ENCODE measurements at regions not wholly inside any gene's neighbourhood (a gene's known extent, or its start where the extent isn't known, plus 50 kb on each side); places are given as distances from the start of the nearest gene placed in this dataset.

DNA sequence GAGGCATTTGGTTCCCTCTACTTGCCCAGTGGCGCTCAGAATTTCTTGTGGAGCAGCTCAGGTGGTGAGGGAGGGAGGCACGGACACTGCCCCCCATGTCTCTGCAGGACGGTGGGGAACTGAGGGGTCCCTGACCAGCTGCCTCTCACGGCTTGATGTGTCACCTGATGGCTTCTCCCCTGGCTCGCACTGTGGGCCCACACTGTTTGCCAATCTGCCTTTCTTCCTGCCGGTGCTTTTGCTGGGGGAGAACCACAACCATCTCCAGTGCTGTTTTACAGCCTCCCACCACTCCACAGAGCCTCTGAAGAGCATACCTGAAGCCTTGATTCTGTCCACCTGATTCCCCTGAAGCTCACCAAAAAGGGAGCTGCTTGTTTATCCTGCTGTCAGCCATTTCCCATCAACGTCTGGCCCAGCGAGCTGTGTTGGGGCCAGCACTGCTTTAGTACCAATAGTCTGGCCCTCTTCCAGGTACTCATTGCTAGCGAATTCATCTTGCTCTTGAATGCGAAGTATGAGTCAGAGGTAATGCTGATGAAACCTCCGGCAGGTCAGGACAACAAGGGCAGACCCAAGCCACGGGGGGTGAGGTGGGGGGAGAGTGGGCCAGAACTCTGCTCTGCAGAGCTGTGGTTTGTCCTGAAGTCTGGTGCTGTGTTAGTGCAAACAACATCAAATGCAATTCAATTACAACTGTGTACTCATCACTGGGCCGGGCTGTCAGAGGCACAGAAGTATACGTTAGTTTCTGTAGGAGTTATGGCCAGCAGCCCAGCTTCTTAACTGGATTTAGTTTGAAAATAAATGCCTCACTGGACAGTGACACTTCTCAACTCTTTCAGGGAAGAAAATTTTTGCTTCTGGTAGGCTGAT lies 208.3 kb upstream of the JADE1 start:
- intact Hi-C loops (cut with micrococcal nuclease), result loop anchor here (2.0 kb wide), 1 partner anchor 30 kb away; no protein-coding TSS in a partner anchor
- peak; percentile 99 for DNase-seq (ENCODE audit: unreplicated experiment)
- ChIA-PET POLR2A (interaction anchor here (0.6 to 3.2 kb wide), 31 partner anchors 8 to 492 kb away, joined by 3 to 18 read pairs (median 5); partner anchors contain the start of genes PGRMC2 and SCLT1), CTCF (interaction anchor here (0.6 to 6.5 kb wide), 15 partner anchors 20 to 492 kb away, joined by 3 to 50 read pairs (median 4); partner anchors contain the start of genes JADE1 and SCLT1)
- H3K27ac Mint-ChIP-seq (ENCODE audit: low read depth, unreplicated experiment), result peak overlapping the region; percentile 84
- peak overlapping the region; percentile 53 for H3K4me3 Mint-ChIP-seq (ENCODE audit: unreplicated experiment)
- peaks cover 4% of the 10 kb centered on the region for H3K36me3 Mint-ChIP-seq (ENCODE audit: insufficient read depth, unreplicated experiment)
- H3K9me3 Mint-ChIP-seq (ENCODE audit: unreplicated experiment), result no peaks in the 10 kb centered on the region
- BruUV-seq (replicated peaks), result TSS peak; percentile 76
- TF ChIP-seq, protein P1, sequence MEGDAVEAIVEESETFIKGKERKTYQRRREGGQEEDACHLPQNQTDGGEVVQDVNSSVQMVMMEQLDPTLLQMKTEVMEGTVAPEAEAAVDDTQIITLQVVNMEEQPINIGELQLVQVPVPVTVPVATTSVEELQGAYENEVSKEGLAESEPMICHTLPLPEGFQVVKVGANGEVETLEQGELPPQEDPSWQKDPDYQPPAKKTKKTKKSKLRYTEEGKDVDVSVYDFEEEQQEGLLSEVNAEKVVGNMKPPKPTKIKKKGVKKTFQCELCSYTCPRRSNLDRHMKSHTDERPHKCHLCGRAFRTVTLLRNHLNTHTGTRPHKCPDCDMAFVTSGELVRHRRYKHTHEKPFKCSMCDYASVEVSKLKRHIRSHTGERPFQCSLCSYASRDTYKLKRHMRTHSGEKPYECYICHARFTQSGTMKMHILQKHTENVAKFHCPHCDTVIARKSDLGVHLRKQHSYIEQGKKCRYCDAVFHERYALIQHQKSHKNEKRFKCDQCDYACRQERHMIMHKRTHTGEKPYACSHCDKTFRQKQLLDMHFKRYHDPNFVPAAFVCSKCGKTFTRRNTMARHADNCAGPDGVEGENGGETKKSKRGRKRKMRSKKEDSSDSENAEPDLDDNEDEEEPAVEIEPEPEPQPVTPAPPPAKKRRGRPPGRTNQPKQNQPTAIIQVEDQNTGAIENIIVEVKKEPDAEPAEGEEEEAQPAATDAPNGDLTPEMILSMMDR (IDR thresholded peaks at IDR 0.05; ENCODE audit: unreplicated experiment), result no peak
- H3K4me1 Mint-ChIP-seq (ENCODE audit: insufficient read depth, unreplicated experiment), result peaks cover 64% of the 10 kb centered on the region
- H3K27me3 Mint-ChIP-seq (ENCODE audit: insufficient read depth, unreplicated experiment), result no peaks in the 10 kb centered on the region

DNA sequence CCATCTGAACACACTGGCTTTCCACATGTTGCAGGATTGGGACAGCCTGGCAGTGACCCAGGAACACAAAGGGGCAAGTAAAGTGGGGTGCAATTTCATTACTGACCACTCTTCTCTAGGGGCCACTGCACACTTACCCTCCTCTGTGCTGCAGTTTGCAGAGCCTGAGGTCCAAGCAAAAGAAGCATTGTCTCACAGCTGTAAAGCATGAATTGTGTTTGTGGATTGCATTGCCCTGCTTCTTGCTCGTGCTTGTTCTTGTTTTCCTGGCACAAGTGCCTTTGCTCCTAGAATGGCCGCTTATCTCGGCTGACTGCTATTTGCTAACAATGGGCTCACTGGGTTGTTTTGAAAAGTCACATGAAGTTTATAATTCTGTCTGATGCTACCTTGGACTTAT lies 209.1 kb upstream of the JADE1 start:
- TF ChIP-seq, protein P1 (IDR thresholded peaks at IDR 0.05; ENCODE audit: unreplicated experiment), result no peak
- H3K4me3 Mint-ChIP-seq (ENCODE audit: unreplicated experiment), result peak overlapping the region; percentile 53
- intact Hi-C loops (cut with micrococcal nuclease), result loop anchor here (2.0 kb wide), 1 partner anchor 30 kb away; no protein-coding TSS in a partner anchor
- BruUV-seq (replicated peaks), result no TSS peak
- H3K9me3 Mint-ChIP-seq (ENCODE audit: unreplicated experiment), result peaks cover 6% of the 10 kb centered on the region
- peak overlapping the region; percentile 84 for H3K27ac Mint-ChIP-seq (ENCODE audit: low read depth, unreplicated experiment)
- ChIA-PET CTCF (interaction anchor here (0.6 to 6.5 kb wide), 14 partner anchors 9 to 493 kb away, joined by 3 to 50 read pairs (median 4); partner anchors contain the start of genes JADE1 and SCLT1), POLR2A (interaction anchor here (0.6 to 3.2 kb wide), 14 partner anchors 9 to 485 kb away, joined by 3 to 18 read pairs (median 5); no protein-coding TSS in a partner anchor)
- peak; percentile 48 for DNase-seq (ENCODE audit: unreplicated experiment)
- H3K27me3 Mint-ChIP-seq (ENCODE audit: insufficient read depth, unreplicated experiment), result no peaks in the 10 kb centered on the region
- peaks cover 4% of the 10 kb centered on the region for H3K36me3 Mint-ChIP-seq (ENCODE audit: insufficient read depth, unreplicated experiment)
- peaks cover 62% of the 10 kb centered on the region for H3K4me1 Mint-ChIP-seq (ENCODE audit: insufficient read depth, unreplicated experiment)

DNA sequence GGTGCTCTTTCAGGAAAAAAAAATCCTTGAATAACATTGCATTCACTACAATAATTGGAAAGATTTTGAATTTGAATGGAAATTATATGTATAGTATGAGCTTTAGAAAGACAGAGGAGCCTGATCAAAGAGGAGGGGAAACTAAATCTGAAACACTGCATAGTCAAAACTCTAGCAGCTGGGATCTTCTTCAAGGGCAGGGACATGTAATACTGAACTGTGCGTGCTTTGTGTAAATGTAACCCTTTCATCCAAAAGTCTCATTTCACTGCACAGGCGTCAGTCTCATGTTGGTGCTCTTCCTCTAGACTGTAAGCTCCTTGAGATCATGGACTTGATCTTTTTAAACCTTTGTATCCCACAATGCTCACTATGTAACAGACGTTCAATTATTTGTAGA lies 212.0 kb upstream of the JADE1 start:
- H3K4me1 Mint-ChIP-seq (ENCODE audit: insufficient read depth, unreplicated experiment), result peaks cover 42% of the 10 kb centered on the region
- peaks cover 4% of the 10 kb centered on the region for H3K36me3 Mint-ChIP-seq (ENCODE audit: insufficient read depth, unreplicated experiment)
- TF ChIP-seq, protein P1 (IDR thresholded peaks at IDR 0.05; ENCODE audit: unreplicated experiment), result no peak
- intact Hi-C loops (cut with micrococcal nuclease), result no loop called here
- no peaks in the 10 kb centered on the region for H3K27me3 Mint-ChIP-seq (ENCODE audit: insufficient read depth, unreplicated experiment)
- POLR2A ChIA-PET, result interaction anchor here (0.7 kb wide), 1 partner anchor 213 kb away, joined by 4 read pairs; no protein-coding TSS in a partner anchor
- H3K4me3 Mint-ChIP-seq (ENCODE audit: unreplicated experiment), result no peak overlapping the region
- H3K9me3 Mint-ChIP-seq (ENCODE audit: unreplicated experiment), result peaks cover 15% of the 10 kb centered on the region
- DNase-seq (ENCODE audit: unreplicated experiment), result no peak
- BruUV-seq (replicated peaks), result no TSS peak
- H3K27ac Mint-ChIP-seq (ENCODE audit: low read depth, unreplicated experiment), result no peak overlapping the region
- CTCF ChIA-PET, result interaction anchor here (1.3 to 6.5 kb wide), 4 partner anchors 13 to 143 kb away, joined by 3 to 50 read pairs (median 4); no protein-coding TSS in a partner anchor

DNA sequence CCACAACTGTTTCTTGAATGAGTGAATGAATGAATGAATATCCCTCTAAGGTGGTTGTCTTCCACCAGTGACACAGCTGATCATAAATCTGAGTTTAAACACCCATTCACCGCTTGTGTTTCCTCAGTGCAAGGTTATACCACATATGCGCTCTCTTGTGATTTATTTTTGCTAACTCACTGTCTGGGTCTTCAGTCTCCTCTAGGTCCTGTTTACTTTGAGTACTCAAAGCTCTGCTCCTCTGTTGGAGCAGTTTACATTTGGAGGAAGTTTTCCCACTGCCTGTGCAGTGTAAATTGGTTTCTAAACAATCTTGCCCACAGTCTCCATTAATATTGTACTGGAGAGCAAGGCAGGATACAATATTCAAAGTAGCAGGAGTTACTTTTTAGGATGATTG lies 212.6 kb upstream of the JADE1 start:
- Mint-ChIP-seq H3K4me1 (ENCODE audit: insufficient read depth, unreplicated experiment) (peaks cover 37% of the 10 kb centered on the region), H3K36me3 (ENCODE audit: insufficient read depth, unreplicated experiment) (peaks cover 4% of the 10 kb centered on the region), H3K9me3 (ENCODE audit: unreplicated experiment) (peaks cover 15% of the 10 kb centered on the region), H3K4me3 (ENCODE audit: unreplicated experiment) (no peak overlapping the region), H3K27me3 (ENCODE audit: insufficient read depth, unreplicated experiment) (no peaks in the 10 kb centered on the region), H3K27ac (ENCODE audit: low read depth, unreplicated experiment) (no peak overlapping the region)
- TF ChIP-seq, protein P1 (IDR thresholded peaks at IDR 0.05; ENCODE audit: unreplicated experiment), result no peak
- ChIA-PET POLR2A (interaction anchor here (0.7 kb wide), 1 partner anchor 213 kb away, joined by 4 read pairs; no protein-coding TSS in a partner anchor), CTCF (interaction anchor here (1.3 to 6.5 kb wide), 4 partner anchors 13 to 143 kb away, joined by 3 to 50 read pairs (median 4); no protein-coding TSS in a partner anchor)
- DNase-seq (ENCODE audit: unreplicated experiment), result no peak
- intact Hi-C loops (cut with micrococcal nuclease), result no loop called here
- no TSS peak for BruUV-seq (replicated peaks)

Data from MCF 10A (cell line).